HG03139 (cell line): ENCODE measurements at regions not wholly inside any gene's neighbourhood (a gene's known extent, or its start where the extent isn't known, plus 50 kb on each side); places are given as distances from the start of the nearest gene placed in this dataset.

Experiments used
- ATAC-seq: cut with Tn5 transposase; IDR thresholded peaks from one replicate; pipeline ENCODE4 v1.9.1; 2021; ENCODE audit not compliant: unreplicated experiment

- ATAC-seq, result no peak
Observed at GRCh38 chr17:72360386-72360940, 239.6 kb downstream of the SOX9 start.

GRCh38 chr17:72361892-72362291, 241.1 kb downstream of the SOX9 start:
- ATAC-seq, result no peak

GRCh38 chr17:72362376-72363088, 241.7 kb downstream of the SOX9 start:
- ATAC-seq, result no peak

GRCh38 chr17:72363089-72363610, 242.3 kb downstream of the SOX9 start:
- no peak for ATAC-seq

GRCh38 chr17:72365857-72366414, 245.1 kb downstream of the SOX9 start:
- no peak for ATAC-seq

- ATAC-seq, result no peak
Observed at GRCh38 chr17:72366626-72367025, 245.8 kb downstream of the SOX9 start.

- ATAC-seq, result no peak
Observed at GRCh38 chr17:72368191-72368590, 247.4 kb downstream of the SOX9 start.

- ATAC-seq, result no peak
Observed at GRCh38 chr17:72369366-72369765, 248.5 kb downstream of the SOX9 start.

GRCh38 chr17:72370819-72371218, 250.0 kb downstream of the SOX9 start:
- ATAC-seq, result no peak

GRCh38 chr17:72372185-72372584, 251.4 kb downstream of the SOX9 start:
- ATAC-seq, result no peak

GRCh38 chr17:72373910-72374741, 253.3 kb downstream of the SOX9 start:
- ATAC-seq, result no peak

- no peak for ATAC-seq
Observed at GRCh38 chr17:72376526-72377345, 255.9 kb downstream of the SOX9 start.

GRCh38 chr17:72378414-72379390, 257.9 kb downstream of the SOX9 start:
- ATAC-seq, result no peak

GRCh38 chr17:72379516-72379915, 258.7 kb downstream of the SOX9 start:
- ATAC-seq, result no peak

GRCh38 chr17:72380120-72380519, 259.3 kb downstream of the SOX9 start:
- no peak for ATAC-seq

GRCh38 chr17:72380737-72381136, 259.9 kb downstream of the SOX9 start:
- no peak for ATAC-seq

GRCh38 chr17:72381597-72382397, 261.0 kb downstream of the SOX9 start:
- ATAC-seq, result no peak

- no peak for ATAC-seq
Observed at GRCh38 chr17:72382971-72383722, 262.3 kb downstream of the SOX9 start.
